A673 (cell line): ENCODE measurements at regions not wholly inside any gene's neighbourhood (a gene's known extent, or its start where the extent isn't known, plus 50 kb on each side); places are given as distances from the start of the nearest gene placed in this dataset.

Source experiments
- EZH2 ChIP-seq: fragments of 200-600 bp; sonication (generic); IDR thresholded peaks from 2 replicates; pipeline ENCODE4 v1.6.1; 2017; ENCODE audit warnings: borderline replicate concordance, low read depth, mild to moderate bottlenecking, mixed read lengths, antibody characterized with exemption, low read length; ENCODE audit not compliant: poor library complexity, severe bottlenecking
- TF ChIP-seq, protein P1 (sequence below): fragments of 300-800, 200-600 bp; sonication (generic); conservative IDR thresholded peaks from 2 replicates; pipeline ENCODE4 v1.5.1; 2017; ENCODE audit warnings: low read depth, mild to moderate bottlenecking, antibody characterized with exemption, low read length, moderate library complexity, mixed read lengths

DNA sequence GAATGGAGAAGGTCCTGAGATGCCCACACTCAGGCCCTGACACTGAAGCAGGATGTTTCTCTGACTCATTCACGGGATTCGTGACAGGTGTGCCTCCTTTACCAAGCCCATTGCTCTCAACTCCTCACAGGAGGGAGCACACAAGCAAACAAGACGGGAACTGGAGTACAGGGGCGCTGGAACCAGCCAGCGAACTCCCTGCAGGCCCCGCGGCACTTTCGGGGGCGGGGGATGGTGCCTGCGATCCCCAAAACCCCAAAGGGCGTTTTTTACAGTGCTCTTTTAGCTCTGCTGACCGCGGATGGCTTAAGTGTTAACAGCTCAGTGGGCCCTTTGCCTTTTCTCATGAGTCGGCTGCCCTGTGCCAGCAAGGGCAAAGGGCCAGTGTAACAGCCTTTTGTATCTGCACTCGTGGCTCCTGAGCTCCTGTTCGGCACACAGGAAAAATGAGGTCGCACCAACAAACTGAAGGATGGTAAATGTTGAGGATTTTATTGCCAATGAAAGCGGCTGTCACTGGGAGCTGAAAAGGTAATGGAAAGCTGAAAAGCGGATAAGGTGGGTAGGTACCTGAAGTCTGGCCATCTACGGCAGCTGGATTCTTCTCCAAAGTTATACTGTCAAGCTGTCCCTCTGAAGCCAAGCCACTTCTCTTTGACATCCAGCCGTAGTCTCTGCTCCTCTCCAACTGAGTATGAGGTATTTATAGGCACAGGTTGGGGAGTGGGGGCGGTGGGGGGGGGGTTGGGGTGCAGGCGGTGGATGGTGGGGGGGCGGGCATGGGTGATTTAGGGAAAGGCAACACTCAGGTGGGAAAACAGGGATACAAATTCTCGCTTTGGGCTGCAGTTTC lies 65.0 kb upstream of the TRPC4 start:
- TF ChIP-seq, protein P1, sequence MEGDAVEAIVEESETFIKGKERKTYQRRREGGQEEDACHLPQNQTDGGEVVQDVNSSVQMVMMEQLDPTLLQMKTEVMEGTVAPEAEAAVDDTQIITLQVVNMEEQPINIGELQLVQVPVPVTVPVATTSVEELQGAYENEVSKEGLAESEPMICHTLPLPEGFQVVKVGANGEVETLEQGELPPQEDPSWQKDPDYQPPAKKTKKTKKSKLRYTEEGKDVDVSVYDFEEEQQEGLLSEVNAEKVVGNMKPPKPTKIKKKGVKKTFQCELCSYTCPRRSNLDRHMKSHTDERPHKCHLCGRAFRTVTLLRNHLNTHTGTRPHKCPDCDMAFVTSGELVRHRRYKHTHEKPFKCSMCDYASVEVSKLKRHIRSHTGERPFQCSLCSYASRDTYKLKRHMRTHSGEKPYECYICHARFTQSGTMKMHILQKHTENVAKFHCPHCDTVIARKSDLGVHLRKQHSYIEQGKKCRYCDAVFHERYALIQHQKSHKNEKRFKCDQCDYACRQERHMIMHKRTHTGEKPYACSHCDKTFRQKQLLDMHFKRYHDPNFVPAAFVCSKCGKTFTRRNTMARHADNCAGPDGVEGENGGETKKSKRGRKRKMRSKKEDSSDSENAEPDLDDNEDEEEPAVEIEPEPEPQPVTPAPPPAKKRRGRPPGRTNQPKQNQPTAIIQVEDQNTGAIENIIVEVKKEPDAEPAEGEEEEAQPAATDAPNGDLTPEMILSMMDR, result no peak
- no peak for TF ChIP-seq EZH2
